ENCODE measurements at regions not wholly inside any gene's neighbourhood (a gene's known extent, or its start where the extent isn't known, plus 50 kb on each side); places are given as distances from the start of the nearest gene placed in this dataset.

DNA sequence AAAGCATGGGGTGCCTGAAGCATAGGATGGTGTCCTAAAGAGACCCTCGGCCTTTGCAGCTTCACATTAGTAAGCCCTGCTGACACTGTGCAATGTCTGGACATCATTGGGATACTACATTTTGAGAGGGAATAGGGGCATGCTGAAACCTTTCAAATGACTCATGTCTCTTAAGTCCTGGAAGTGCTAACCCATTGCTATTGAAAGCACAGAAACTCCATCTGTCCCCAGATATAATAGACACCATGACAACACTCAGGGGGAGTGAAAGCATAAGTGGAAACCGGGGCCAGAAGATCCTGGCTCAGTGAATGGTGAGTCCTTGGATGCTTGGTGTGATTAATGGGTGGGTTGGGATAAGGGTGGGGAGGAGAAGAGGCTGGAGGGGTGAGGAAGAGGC lies 595.5 kb upstream of the ID2 start:
- peaks cover 5 to 19% (median 12%) of the 10 kb centered on the region in 3 donors for H3K27me3 Mint-ChIP-seq
- ATAC-seq (ENCODE audit: low read depth in 2 of 2), result no peak
- no peaks in the 10 kb centered on the region for H3K4me1 Mint-ChIP-seq
- H3K4me3 Mint-ChIP-seq, result no peak overlapping the region
- H3K36me3 Mint-ChIP-seq, result no peaks in the 10 kb centered on the region
- H3K27ac Mint-ChIP-seq, result no peak overlapping the region
- no peaks in the 10 kb centered on the region for H3K9me3 Mint-ChIP-seq
- DNase-seq, result no peak

DNA sequence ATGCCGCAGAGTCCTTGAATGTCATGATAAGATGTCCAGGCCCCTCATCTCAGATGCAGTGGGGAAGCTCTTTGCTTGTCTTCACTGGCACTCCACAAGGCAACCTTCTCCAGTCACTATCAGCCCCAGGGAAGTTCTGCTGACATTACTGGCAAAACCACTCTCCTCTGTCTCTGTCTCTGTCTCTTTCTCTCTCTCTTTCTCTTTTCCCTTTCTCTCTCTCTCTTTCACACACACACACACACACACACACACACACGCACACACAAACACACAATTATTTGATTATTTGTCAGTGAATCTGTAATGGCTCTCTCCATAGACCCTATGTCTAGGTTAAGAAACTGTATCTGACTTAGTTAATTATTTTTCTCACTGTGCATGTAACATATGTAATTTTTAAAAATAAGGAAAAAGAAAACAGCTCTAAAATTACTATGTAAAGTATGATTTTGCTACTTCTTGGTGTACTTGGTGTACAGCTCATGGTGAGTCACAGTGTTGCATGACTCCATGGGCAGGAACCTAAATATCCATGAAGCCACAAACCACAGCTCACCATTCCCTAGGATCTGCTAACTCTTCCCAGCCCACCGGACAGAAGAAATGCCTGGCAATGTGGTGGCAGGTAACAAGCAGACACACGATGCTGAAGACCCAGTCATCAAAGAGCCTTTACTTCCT lies 594.9 kb upstream of the ID2 start:
- Mint-ChIP-seq H3K9me3 (no peaks in the 10 kb centered on the region), H3K4me1 (no peaks in the 10 kb centered on the region), H3K27ac (no peak overlapping the region), H3K36me3 (no peaks in the 10 kb centered on the region), H3K27me3 (peaks cover 5 to 19% (median 12%) of the 10 kb centered on the region in 3 donors), H3K4me3 (no peak overlapping the region)
- no peak for ATAC-seq (ENCODE audit: low read depth in 2 of 2)
- DNase-seq, result no peak

DNA sequence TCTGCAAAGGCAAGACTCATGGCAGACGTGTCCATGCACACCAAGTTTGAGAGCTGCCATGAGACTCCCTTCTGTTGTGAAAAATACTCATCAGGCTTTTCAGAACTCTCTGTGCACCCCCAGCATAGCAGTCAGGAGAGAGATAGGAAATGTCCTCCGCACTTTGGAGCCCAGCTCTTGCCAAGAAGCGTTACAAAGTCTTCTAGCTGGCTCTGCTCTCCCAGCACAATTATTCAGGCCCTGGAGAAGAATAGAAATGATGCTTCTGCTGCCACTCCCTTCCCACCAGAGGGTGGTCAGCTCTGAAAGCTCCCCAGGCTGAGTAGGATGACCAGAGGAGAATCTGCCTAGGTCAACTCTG lies 594.4 kb upstream of the ID2 start:
- no peaks in the 10 kb centered on the region for H3K36me3 Mint-ChIP-seq
- ATAC-seq (ENCODE audit: low read depth in 2 of 2), result no peak
- H3K27ac Mint-ChIP-seq, result no peak overlapping the region
- no peaks in the 10 kb centered on the region for H3K4me1 Mint-ChIP-seq
- no peaks in the 10 kb centered on the region for H3K9me3 Mint-ChIP-seq
- H3K27me3 Mint-ChIP-seq, result peaks cover 5 to 19% (median 12%) of the 10 kb centered on the region in 3 donors
- no peak for DNase-seq
- no peak overlapping the region for H3K4me3 Mint-ChIP-seq

DNA sequence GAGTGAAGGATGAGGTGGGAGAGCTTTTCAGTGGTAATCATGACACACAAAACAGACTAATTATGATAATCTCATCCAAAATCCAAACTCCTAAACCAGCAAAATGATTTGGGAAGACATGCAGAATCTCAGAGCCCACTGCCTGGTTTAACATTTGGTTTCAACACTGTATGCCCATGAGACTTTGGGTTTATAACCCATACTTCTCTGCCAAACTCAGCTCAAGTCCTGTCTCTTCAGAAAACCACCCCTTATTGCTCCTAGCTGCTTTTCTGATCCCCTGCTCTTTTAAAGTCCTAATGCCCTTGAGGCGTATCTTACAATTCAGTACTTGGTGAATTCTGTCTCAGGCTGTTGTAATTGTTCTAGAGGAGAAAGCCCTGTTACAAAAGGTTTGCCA lies 593.0 kb upstream of the ID2 start:
- H3K27ac Mint-ChIP-seq, result no peak overlapping the region
- H3K9me3 Mint-ChIP-seq, result no peaks in the 10 kb centered on the region
- no peak for ATAC-seq (ENCODE audit: low read depth in 2 of 2)
- no peaks in the 10 kb centered on the region for H3K36me3 Mint-ChIP-seq
- H3K4me1 Mint-ChIP-seq, result no peaks in the 10 kb centered on the region
- H3K4me3 Mint-ChIP-seq, result no peak overlapping the region
- DNase-seq, result no peak
- peaks cover 5 to 12% (median 10%) of the 10 kb centered on the region in 3 donors for H3K27me3 Mint-ChIP-seq

DNA sequence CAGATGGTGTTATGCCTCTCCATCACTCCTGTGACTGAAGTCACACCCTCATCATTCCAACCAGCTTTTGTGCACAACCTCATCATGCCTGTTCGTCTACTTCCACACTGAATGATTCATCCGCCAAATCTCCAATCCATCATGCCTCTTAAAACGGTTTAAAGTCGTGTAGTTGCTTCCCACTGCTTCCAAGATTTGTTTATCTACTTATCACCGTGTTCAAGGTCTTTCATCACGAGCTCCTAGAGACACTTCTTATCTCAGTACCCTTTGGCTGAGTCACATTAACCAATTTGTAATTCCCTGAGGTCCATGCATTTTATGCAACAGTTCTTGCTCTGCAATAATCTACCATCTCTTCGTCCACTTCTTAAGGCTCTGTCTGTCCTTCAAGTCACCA lies 592.3 kb upstream of the ID2 start:
- DNase-seq, result no peak
- no peaks in the 10 kb centered on the region for H3K9me3 Mint-ChIP-seq
- peaks cover 5 to 12% (median 7%) of the 10 kb centered on the region in 3 donors for H3K27me3 Mint-ChIP-seq
- no peak overlapping the region for H3K4me3 Mint-ChIP-seq
- ATAC-seq (ENCODE audit: low read depth in 2 of 2), result no peak
- H3K36me3 Mint-ChIP-seq, result no peaks in the 10 kb centered on the region
- H3K4me1 Mint-ChIP-seq, result no peaks in the 10 kb centered on the region
- H3K27ac Mint-ChIP-seq, result no peak overlapping the region

DNA sequence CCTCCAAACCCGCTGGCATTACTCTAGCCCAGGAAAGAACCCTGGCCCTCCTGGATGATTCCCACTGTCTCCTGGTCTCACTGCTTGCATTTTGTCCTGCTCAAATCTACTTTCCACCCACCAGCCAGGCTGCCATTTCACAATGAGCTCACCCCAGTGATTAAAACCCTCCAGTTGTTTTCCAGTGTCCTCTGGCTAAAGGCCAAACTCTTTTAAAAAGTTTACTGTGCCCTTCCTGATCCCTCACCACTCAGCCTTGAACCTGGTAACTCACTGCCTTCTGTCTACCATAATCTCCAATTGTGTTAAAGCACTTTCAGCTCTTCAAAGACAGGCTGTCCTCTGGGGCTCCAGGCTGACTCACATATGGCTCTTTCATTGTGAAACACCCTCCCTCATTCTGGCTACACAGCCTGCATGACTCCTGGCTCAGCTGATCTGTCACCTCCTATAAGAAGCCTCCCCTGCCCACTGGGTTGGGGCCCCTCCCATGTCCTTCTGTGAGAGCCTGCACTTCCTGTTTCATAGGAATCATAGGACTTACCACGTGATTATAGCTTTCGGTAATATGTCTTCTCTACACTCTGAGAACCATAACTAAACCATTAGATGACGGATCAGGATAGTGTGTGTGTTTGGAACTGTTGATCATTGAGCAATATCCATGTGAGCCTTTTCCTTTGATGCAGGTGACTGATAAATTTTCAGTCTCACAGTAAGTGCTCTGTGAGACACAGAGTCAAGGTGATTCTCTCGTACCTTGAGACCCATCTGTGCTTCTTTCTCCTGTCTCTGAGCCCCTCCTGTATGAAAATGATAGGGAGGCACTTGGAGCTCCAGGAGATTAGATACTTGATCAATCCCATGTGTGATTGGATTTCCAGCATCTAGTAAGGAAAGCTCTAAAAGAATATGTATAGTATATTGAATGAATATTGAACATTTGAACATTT lies 590.8 kb upstream of the ID2 start:
- DNase-seq (no peak), ATAC-seq (ENCODE audit: low read depth in 2 of 2) (no peak)
- peaks cover 0 to 5% (median 0%) of the 10 kb centered on the region in 3 donors for H3K27me3 Mint-ChIP-seq
- no peaks in the 10 kb centered on the region for H3K4me1 Mint-ChIP-seq
- no peaks in the 10 kb centered on the region for H3K36me3 Mint-ChIP-seq
- H3K9me3 Mint-ChIP-seq, result no peaks in the 10 kb centered on the region
- no peak overlapping the region for H3K4me3 Mint-ChIP-seq
- H3K27ac Mint-ChIP-seq, result no peak overlapping the region

DNA sequence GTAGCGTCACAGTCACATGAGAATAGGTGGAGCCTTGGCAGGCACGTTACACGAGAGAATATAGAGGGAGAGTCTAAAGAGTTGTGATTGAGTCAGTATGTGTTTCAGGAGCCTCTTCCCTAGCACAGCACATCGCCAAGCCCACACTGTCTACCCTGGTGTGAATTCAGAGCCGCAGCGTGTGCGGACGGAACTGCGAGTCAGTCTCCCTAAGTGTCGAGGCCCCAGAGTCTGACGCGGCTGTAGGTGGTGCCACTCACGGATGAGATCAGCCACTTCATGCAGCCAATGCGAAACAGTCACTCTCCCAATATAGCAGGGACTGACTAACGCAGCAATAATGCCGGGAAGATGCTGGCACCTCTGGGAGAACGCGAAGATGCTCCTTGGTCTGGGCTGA lies 587.3 kb upstream of the ID2 start:
- Mint-ChIP-seq H3K4me1 (no peaks in the 10 kb centered on the region), H3K27me3 (no peaks in the 10 kb centered on the region)
- no peak for DNase-seq

DNA sequence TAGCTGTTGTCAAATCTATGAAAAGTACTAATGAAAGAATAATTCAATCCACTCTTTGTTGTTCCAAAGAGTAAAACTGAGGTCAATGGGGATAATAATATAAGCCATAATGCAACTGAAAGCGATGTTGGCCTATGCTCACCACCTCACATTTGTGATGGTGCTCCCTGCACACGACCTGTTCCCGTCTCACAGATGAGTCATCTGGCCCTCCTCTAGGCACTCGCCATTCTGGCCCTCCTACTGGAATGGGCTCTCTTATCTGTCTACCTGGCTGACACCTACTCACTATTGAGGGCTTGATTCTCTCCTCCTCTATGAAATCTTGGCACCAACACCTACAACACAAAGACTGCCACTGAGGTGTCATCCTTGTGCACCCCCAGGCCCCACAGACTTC lies 585.9 kb upstream of the ID2 start:
- Mint-ChIP-seq H3K4me3 (peak overlapping the region in 1 of 8 donors; percentile 1), H3K36me3 (no peaks in the 10 kb centered on the region), H3K27me3 (no peaks in the 10 kb centered on the region), H3K4me1 (no peaks in the 10 kb centered on the region), H3K9me3 (peaks cover 0 to 2% (median 0%) of the 10 kb centered on the region in 7 donors), H3K27ac (no peak overlapping the region)
- ATAC-seq (ENCODE audit: low read depth in 2 of 2), result no peak
- DNase-seq, result no peak

More for the DNA sequence above, 587.3 kb upstream of the ID2 start:
- Mint-ChIP-seq H3K36me3 (no peaks in the 10 kb centered on the region), H3K9me3 (peaks cover 0 to 2% (median 0%) of the 10 kb centered on the region in 7 donors), H3K4me3 (no peak overlapping the region), H3K27ac (no peak overlapping the region)
- no peak for ATAC-seq (ENCODE audit: low read depth in 2 of 2)

DNA sequence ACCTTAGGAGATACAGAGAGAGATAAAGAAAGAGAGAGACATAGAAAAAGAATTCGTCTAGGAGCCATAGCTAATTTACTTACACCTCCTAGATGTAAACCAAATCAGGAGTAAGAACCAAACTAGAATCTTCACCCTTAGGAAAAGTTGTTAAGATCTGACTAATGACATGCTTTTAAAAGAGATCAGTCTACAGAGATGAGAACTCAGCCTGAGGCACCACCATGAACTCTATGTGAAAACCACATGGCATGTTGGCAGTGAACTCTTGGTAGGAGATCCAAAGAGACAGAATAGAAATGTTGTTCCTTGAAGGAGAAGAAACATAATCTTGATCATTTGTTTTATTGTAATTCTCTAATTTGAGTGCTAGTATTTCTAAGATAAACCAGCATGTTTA lies 585.4 kb upstream of the ID2 start:
- DNase-seq, result no peak
- no peaks in the 10 kb centered on the region for H3K4me1 Mint-ChIP-seq
- no peak overlapping the region for H3K27ac Mint-ChIP-seq
- no peaks in the 10 kb centered on the region for H3K27me3 Mint-ChIP-seq
- no peak overlapping the region for H3K4me3 Mint-ChIP-seq
- H3K36me3 Mint-ChIP-seq, result no peaks in the 10 kb centered on the region
- H3K9me3 Mint-ChIP-seq, result peaks cover 0 to 2% (median 0%) of the 10 kb centered on the region in 7 donors
- ATAC-seq (ENCODE audit: low read depth in 2 of 2), result no peak

DNA sequence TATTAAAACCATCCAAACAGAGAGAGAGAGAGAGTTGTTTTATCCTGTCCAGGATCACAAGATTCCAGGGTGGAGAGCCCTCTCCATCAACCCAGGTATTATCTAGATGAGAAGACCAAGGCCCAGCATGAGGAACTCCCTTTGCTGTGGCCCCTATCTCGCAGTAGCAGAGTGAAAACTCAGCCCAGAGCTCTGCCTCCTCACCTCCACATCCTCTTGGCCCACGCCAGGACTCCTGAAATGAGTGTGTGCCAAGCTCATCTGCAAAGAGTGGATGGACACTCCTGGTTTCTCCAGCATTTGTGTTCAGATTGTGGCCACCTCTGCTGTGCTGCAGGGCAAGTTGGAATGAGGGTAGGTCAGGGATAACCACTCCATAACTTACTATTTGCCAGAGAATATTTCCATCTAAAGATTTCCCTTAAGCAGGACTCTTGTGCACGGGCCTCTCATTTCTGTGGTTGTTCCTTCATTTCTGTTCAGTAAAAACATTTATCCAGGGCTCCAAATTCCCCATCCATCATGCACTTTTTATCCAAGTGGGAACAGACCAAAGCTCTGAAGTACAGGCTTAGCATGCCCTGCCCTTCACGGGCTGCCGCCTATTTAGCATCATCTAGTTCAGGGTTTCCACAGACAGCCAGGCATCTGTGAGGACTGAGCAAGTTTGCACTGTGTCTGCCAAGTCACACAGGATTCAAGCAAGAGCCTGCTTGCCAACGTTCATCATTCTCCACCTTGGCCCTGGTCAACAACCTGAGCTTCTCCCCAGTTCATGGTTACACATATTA lies 583.2 kb upstream of the ID2 start:
- no peaks in the 10 kb centered on the region for H3K36me3 Mint-ChIP-seq
- no peak overlapping the region for H3K4me3 Mint-ChIP-seq
- ATAC-seq (ENCODE audit: low read depth in 2 of 2) (no peak), DNase-seq (no peak)
- H3K4me1 Mint-ChIP-seq, result no peaks in the 10 kb centered on the region
- H3K9me3 Mint-ChIP-seq, result peaks cover 0 to 2% (median 0%) of the 10 kb centered on the region in 7 donors
- H3K27me3 Mint-ChIP-seq, result peaks cover 0 to under 1% (median under 1%) of the 10 kb centered on the region in 3 donors
- H3K27ac Mint-ChIP-seq, result no peak overlapping the region

DNA sequence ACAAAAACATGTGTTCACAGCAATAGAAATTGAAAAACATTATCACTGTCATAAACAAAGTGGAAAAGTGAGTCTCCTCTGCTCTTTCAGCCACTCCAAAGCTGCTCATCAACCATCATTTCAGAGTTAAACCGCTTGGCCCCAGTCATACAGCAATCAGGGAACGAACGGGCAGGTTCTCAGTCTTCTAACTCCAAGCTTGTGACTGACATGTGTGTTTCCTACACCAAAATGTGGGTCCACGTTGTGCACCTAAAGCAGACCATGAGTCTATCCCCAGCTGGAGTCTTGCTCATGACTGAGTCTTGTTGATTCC lies 582.6 kb upstream of the ID2 start:
- ATAC-seq (ENCODE audit: low read depth in 2 of 2) (no peak), DNase-seq (no peak)
- no peak overlapping the region for H3K27ac Mint-ChIP-seq
- peaks cover 0 to 2% (median 0%) of the 10 kb centered on the region in 7 donors for H3K9me3 Mint-ChIP-seq
- no peaks in the 10 kb centered on the region for H3K36me3 Mint-ChIP-seq
- H3K4me1 Mint-ChIP-seq, result no peaks in the 10 kb centered on the region
- no peak overlapping the region for H3K4me3 Mint-ChIP-seq
- H3K27me3 Mint-ChIP-seq, result peaks cover 0 to 5% (median 4%) of the 10 kb centered on the region in 3 donors

DNA sequence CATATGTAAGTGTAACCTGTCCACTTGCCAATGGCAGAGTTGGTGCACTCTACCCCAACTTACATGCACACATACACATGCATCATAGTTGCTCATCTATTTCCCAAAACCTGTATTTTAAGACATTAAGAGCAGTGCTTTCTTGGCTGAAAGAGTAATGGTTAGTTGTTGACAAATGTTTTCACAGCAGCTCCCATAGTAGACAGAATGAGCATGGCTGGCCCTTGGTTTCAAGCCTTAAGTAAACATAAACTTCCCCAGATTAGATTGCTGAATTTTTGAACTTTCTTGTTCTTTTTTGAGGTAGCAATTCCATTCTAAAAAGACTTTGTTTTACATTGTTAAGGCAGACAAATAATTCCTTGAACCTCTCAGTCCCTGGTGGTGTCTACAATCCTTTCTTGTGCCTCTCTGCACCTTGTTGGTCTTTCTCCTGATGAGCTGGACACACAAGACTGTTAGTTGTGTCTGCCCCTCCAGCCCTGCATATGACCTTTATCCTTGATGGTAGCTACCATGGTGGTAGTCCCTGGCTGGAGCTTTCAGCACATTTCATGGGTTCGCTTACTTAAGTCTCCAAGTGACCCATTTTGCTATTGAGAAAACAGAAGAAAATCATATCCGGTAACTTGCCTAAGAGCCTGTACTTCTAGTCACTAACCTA lies 580.1 kb upstream of the ID2 start:
- ATAC-seq (ENCODE audit: low read depth in 2 of 2), result no peak
- Mint-ChIP-seq H3K36me3 (no peaks in the 10 kb centered on the region), H3K4me1 (no peaks in the 10 kb centered on the region), H3K27me3 (peaks cover 4 to 15% (median 14%) of the 10 kb centered on the region in 3 donors), H3K9me3 (peaks cover 0 to 2% (median 0%) of the 10 kb centered on the region in 7 donors), H3K4me3 (no peak overlapping the region), H3K27ac (no peak overlapping the region)
- DNase-seq, result no peak

DNA sequence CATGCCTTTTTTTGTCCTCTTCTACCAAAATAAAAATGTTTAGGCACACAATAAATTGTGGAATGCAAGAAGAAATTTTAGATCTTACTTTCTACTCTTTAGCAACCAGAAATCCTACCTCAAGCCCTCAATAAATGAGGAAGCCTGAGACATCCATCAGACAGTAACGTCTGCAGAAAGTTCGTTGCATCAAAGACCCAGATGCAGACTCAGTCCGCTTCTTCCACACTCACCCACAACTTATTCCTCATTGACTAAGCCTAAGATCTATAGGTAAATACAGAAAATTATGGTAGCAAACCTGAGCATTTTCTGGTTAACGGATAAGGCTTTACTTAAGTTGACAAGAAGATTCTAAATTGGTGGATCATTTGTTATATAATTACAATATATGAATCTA lies 579.4 kb upstream of the ID2 start:
- peaks cover 4 to 15% (median 14%) of the 10 kb centered on the region in 3 donors for H3K27me3 Mint-ChIP-seq
- no peaks in the 10 kb centered on the region for H3K36me3 Mint-ChIP-seq
- ATAC-seq (ENCODE audit: low read depth in 2 of 2) (no peak), DNase-seq (no peak)
- H3K4me1 Mint-ChIP-seq, result no peaks in the 10 kb centered on the region
- no peak overlapping the region for H3K4me3 Mint-ChIP-seq
- H3K9me3 Mint-ChIP-seq, result peaks cover 0 to 2% (median 0%) of the 10 kb centered on the region in 7 donors
- no peak overlapping the region for H3K27ac Mint-ChIP-seq
